H1 (cell line): ENCODE measurements at regions not wholly inside any gene's neighbourhood (a gene's known extent, or its start where the extent isn't known, plus 50 kb on each side); places are given as distances from the start of the nearest gene placed in this dataset.

ENCODE experiments used
- CTCF ChIA-PET: fragments of 300-600 bp; sonication (Branson Sonifier 250); formaldehyde crosslinking; loops from one replicate; lab custom pipeline; 2021; ENCODE audit not compliant: partially characterized antibody; lab: Charles Lee
- POLR2A ChIA-PET: fragments of 300-600 bp; sonication (Branson Sonifier 250); formaldehyde crosslinking; loops from one replicate; lab custom pipeline; 2021; ENCODE audit warnings: inconsistent platforms; ENCODE audit not compliant: partially characterized antibody; lab: Charles Lee
- DNase-seq, 2 experiments: peaks; one replicate each; pipeline versions ENCODE4 v3.0.0 to v3.0.0-alpha.2; 2010 to 2022; ENCODE audit warnings: low spot score in 2 of 2, low read depth in 1 of 2, mixed read lengths in 1 of 2
- FAIRE-seq: peaks from 2 replicates; lab custom pipeline; 2011; peaks lifted over from hg19 to GRCh38; lab: Jason Lieb, UNC
- H2AFZ ChIP-seq: 2 replicates; pipeline ENCODE4 v1.8.1; 2012; ENCODE audit warnings: low read length, inconsistent platforms
- H2AK5ac ChIP-seq: 2 replicates; pipeline ENCODE4 v1.6.1; 2013; ENCODE audit warnings: low read depth, low read length
- H2BK120ac ChIP-seq: replicated peaks from 2 replicates; pipeline ENCODE3; 2013; ENCODE audit warnings: low read depth, low read length, inconsistent platforms
- H2BK12ac ChIP-seq: 2 replicates; pipeline ENCODE4 v1.6.1; 2013; ENCODE audit warnings: low read depth, low read length
- H2BK15ac ChIP-seq: 2 replicates; pipeline ENCODE4 v1.6.1; 2013; ENCODE audit warnings: low read length
- H2BK20ac ChIP-seq: 2 replicates; pipeline ENCODE4 v1.6.1; 2013; ENCODE audit warnings: low read length
- H2BK5ac ChIP-seq: 2 replicates; pipeline ENCODE4 v1.6.1; 2013; ENCODE audit warnings: low read depth, low read length
- H3K14ac ChIP-seq: 2 replicates; pipeline ENCODE4 v1.6.1; 2013; ENCODE audit warnings: inconsistent platforms; ENCODE audit not compliant: insufficient read length
- H3K18ac ChIP-seq: 2 replicates; pipeline ENCODE4 v1.6.1; 2013; ENCODE audit warnings: low read length; ENCODE audit errors: extremely low read depth
- H3K23ac ChIP-seq: 2 replicates; pipeline ENCODE4 v1.6.1; 2013; ENCODE audit warnings: inconsistent platforms; ENCODE audit not compliant: insufficient read length
- H3K23me2 ChIP-seq: 2 replicates; pipeline ENCODE4 v1.6.1; 2013; ENCODE audit warnings: low read depth, low read length
- H3K27ac ChIP-seq: 2 replicates; pipeline ENCODE4 v1.6.1; 2011; ENCODE audit warnings: low read depth, low read length, inconsistent platforms
- H3K27me3 ChIP-seq, 4 experiments: replicated peaks in 1 of 4; 1 replicate in 1 of 4; 2 replicates in 3 of 4; pipeline versions ENCODE4 v1.6.1 to v1.8.1; 2011 to 2013; ENCODE audit warnings: low read length in 3 of 4, mild to moderate bottlenecking in 3 of 4, inconsistent platforms in 2 of 4, mixed read lengths in 2 of 4, moderate library complexity in 1 of 4; ENCODE audit not compliant: control insufficient read depth in 3 of 4, insufficient read depth in 3 of 4; ENCODE audit errors: extremely low read depth in 1 of 4
- H3K36me3 ChIP-seq, 4 experiments: 2 replicates each; pipeline versions ENCODE4 v1.6.1 to v1.8.1; 2011 to 2013; ENCODE audit warnings: mild to moderate bottlenecking in 4 of 4, low read length in 3 of 4, moderate library complexity in 2 of 4, control low read depth in 1 of 4, inconsistent platforms in 1 of 4; ENCODE audit not compliant: insufficient read depth in 4 of 4, control insufficient read depth in 2 of 4
- H3K4ac ChIP-seq: replicated peaks from 2 replicates; pipeline ENCODE3; 2013; ENCODE audit warnings: low read length, low read depth, mixed read lengths, inconsistent platforms; ENCODE audit not compliant: insufficient read length
- H3K4me1 ChIP-seq, 4 experiments: replicated peaks in 1 of 4; 1 replicate in 1 of 4; 2 replicates in 3 of 4; pipeline versions ENCODE4 v1.6.1 to v1.8.1; 2011 to 2013; ENCODE audit warnings: low read length in 3 of 4, inconsistent platforms in 2 of 4, mixed read lengths in 1 of 4; ENCODE audit not compliant: insufficient read depth in 4 of 4, control insufficient read depth in 3 of 4
- H3K4me2 ChIP-seq, 2 experiments: 2 replicates each; pipeline versions ENCODE4 v1.6.1 to v1.8.1; 2011 to 2013; ENCODE audit warnings: low read depth in 2 of 2, low read length in 2 of 2, control low read depth in 1 of 2, inconsistent platforms in 1 of 2, mild to moderate bottlenecking in 1 of 2; ENCODE audit not compliant: insufficient read depth in 1 of 2
- H3K4me3 ChIP-seq, 4 experiments: fragments of 200-600, 300-600 bp in 1 of 4; sonication (generic), shearing (Covaris generic), sonication (Bioruptor Twin) in 1 of 4; 2 replicates each; pipeline versions ENCODE4 v1.5.1 to v1.8.1; 2011 to 2016; ENCODE audit warnings: low read length in 4 of 4, low read depth in 3 of 4, control low read depth in 2 of 4, inconsistent platforms in 2 of 4, mild to moderate bottlenecking in 2 of 4, mixed read lengths in 1 of 4, moderate library complexity in 1 of 4; ENCODE audit not compliant: insufficient read depth in 2 of 4; ENCODE audit errors: extremely low read depth in 1 of 4
- H3K56ac ChIP-seq: replicated peaks from 2 replicates; pipeline ENCODE3; 2013; ENCODE audit warnings: low read depth, mild to moderate bottlenecking, mixed read lengths, low read length, inconsistent platforms; ENCODE audit not compliant: insufficient read length
- H3K79me1 ChIP-seq: 2 replicates; pipeline ENCODE4 v1.6.1; 2013; ENCODE audit warnings: low read depth, low read length, control low read depth
- H3K79me2 ChIP-seq, 2 experiments: 2 replicates each; pipeline versions ENCODE4 v1.6.1 to v1.8.1; 2012 to 2013; ENCODE audit warnings: low read length in 2 of 2, mild to moderate bottlenecking in 2 of 2, inconsistent platforms in 1 of 2; ENCODE audit not compliant: insufficient read depth in 2 of 2, control insufficient read depth in 1 of 2
- H3K9ac ChIP-seq, 4 experiments: replicated peaks in 1 of 4; 1 replicate in 1 of 4; 2 replicates in 3 of 4; pipeline versions ENCODE4 v1.6.1 to v1.8.1; 2011 to 2013; ENCODE audit warnings: low read depth in 3 of 4, low read length in 3 of 4, control low read depth in 2 of 4, mild to moderate bottlenecking in 2 of 4, moderate library complexity in 2 of 4, inconsistent platforms in 1 of 4; ENCODE audit errors: extremely low read depth in 1 of 4
- H3K9me3 ChIP-seq, 2 experiments: 2 replicates each; pipeline versions ENCODE4 v1.6.1 to v1.8.1; 2012 to 2013; ENCODE audit warnings: mild to moderate bottlenecking in 2 of 2, moderate library complexity in 2 of 2, control low read depth in 1 of 2, inconsistent platforms in 1 of 2, low read depth in 1 of 2, low read length in 1 of 2, mixed read lengths in 1 of 2; ENCODE audit not compliant: insufficient read depth in 2 of 2
- H4K20me1 ChIP-seq, 2 experiments: replicated peaks in 1 of 2; 2 replicates each; pipeline versions ENCODE3 to v1.8.1; 2011 to 2013; ENCODE audit warnings: inconsistent platforms in 2 of 2, low read length in 2 of 2, mild to moderate bottlenecking in 1 of 2; ENCODE audit not compliant: insufficient read depth in 2 of 2, control insufficient read depth in 1 of 2
- H4K5ac ChIP-seq: 2 replicates; pipeline ENCODE4 v1.6.1; 2013; ENCODE audit warnings: low read length, low read depth, mixed read lengths, inconsistent platforms; ENCODE audit not compliant: insufficient read length
- H4K8ac ChIP-seq: 2 replicates; pipeline ENCODE4 v1.8.0; 2013; ENCODE audit warnings: mild to moderate bottlenecking, moderate library complexity, low read length, inconsistent platforms; ENCODE audit not compliant: insufficient read depth; ENCODE audit errors: extremely low read depth
- H4K91ac ChIP-seq: replicated peaks from 2 replicates; pipeline ENCODE3; 2013; ENCODE audit warnings: low read length, mixed read lengths, inconsistent platforms; ENCODE audit not compliant: insufficient read length
- BACH1 ChIP-seq: IDR thresholded peaks from 2 replicates; pipeline ENCODE4 v1.6.1; 2012; ENCODE audit warnings: low read length, improper control_type of control experiment
- CREB1 ChIP-seq: IDR thresholded peaks from 2 replicates; pipeline ENCODE4 v1.6.1; 2012; ENCODE audit warnings: inconsistent platforms
- CTBP2 ChIP-seq: IDR thresholded peaks from 2 replicates; pipeline ENCODE4 v1.7.0; 2011; ENCODE audit warnings: borderline replicate concordance, mild to moderate bottlenecking, moderate library complexity, mixed read lengths, low read length; ENCODE audit not compliant: insufficient read depth, insufficient read length
- SAP30 ChIP-seq: fragments of 300-600 bp; sonication (generic); IDR thresholded peaks from 2 replicates; pipeline ENCODE4 v1.7.1; 2012; ENCODE audit warnings: low read length, moderate library complexity, mild to moderate bottlenecking, inconsistent platforms; ENCODE audit not compliant: insufficient read depth, insufficient replicate concordance
- SIX5 ChIP-seq: IDR thresholded peaks from 2 replicates; pipeline ENCODE4 v1.6.1; 2011; ENCODE audit warnings: mild to moderate bottlenecking, low read depth, low read length
- TAF1 ChIP-seq: IDR thresholded peaks from 2 replicates; pipeline ENCODE4 v1.6.1; 2011; ENCODE audit warnings: mild to moderate bottlenecking, low read depth, low read length
- TAF7 ChIP-seq: optimal IDR thresholded peaks from 2 replicates; pipeline ENCODE3; 2011; ENCODE audit warnings: low read depth, mild to moderate bottlenecking, inconsistent platforms, low read length, moderate library complexity, borderline replicate concordance
- TCF12 ChIP-seq: IDR thresholded peaks from 2 replicates; pipeline ENCODE4 v1.6.1; 2011; ENCODE audit warnings: low read depth, mild to moderate bottlenecking, low read length
- WGBS, 2 experiments: shearing (Covaris generic) in 1 of 2; methylation state at CpG; one replicate each; pipeline versions ENCODE4 v1.1.6 to v1.1.7; 2013 to 2015; ENCODE audit warnings: low lambda C conversion rate in 2 of 2, mixed read lengths in 2 of 2, inconsistent platforms in 1 of 2, low coverage in 1 of 2, missing lambda C conversion rate in 1 of 2; ENCODE audit not compliant: insufficient replicate concordance in 2 of 2, insufficient coverage in 1 of 2, insufficient read length in 1 of 2; ENCODE audit errors: extremely low coverage in 1 of 2, missing lambda C conversion rate in 1 of 2; 5-methylcytosine and 5-hydroxymethylcytosine counted together
- TF ChIP-seq, protein P1 (sequence below): IDR thresholded peaks from 2 replicates; pipeline ENCODE4 v1.6.1; 2011; ENCODE audit warnings: low read length, improper control_type of control experiment
- TF ChIP-seq, protein P2 (sequence below): IDR thresholded peaks from 2 replicates; pipeline ENCODE4 v1.6.1; 2011; ENCODE audit warnings: low read depth, mild to moderate bottlenecking, low read length; ENCODE audit not compliant: insufficient read depth

DNA sequence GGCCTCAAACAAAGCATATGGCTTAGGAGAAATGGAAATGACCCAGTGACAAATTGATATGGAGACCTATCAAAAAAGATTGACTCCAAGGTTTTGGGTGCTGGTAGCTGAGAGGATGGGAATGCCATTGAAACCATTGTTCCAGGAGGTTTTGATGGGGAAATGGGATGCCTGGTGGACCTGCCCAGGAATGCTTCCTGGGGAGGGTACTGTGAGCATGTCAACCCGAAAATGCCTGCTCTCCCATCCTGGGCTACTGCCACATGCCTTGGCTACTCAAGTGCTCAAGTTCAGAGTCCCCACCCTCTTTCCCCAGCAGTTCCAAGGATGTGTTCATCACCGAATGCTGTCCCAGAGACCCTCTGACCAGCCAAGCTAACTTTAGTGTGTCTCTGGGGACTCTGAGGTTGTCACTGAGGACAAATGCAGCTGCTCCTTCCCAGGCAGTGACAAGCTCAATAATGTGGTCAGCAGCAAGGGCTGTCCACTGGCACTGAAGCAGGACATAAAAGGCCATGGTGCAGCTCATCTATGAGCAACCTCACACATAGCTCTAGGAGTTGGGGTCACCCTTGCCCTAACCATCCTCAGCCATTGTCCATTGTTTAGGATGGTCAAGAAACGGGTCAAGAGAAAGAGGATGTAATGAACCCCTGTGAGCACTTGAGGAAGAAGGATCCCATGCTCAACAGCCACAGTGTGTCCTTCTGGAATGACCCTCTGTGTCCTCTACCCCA, 83.7 kb downstream of the TRIM29 start:
- H2BK15ac ChIP-seq, result peak overlapping the region; percentile 66
- H3K4me2 ChIP-seq, result no peak overlapping the region
- DNase-seq, result no peak
- H2BK20ac ChIP-seq, result peak overlapping the region; percentile 92; the same call in 1 of the 2 replicates
- peaks cover 15 to 30% (median 22%) of the 10 kb centered on the region in 4 experiments for H3K4me1 ChIP-seq
- ChIA-PET CTCF (interaction anchor here (0.8 to 1.7 kb wide), 5 partner anchors 9 to 41 kb away, joined by 3 to 5 read pairs (median 4); no protein-coding TSS in a partner anchor), POLR2A (no interaction called here)
- 80% methylated on average over 3 of the region's 3 CpGs; no CpG with 5 or more reads in 1 of the 2 experiments for WGBS, 2 experiments
- no peak overlapping the region for H4K5ac ChIP-seq
- no peaks in the 10 kb centered on the region for H3K79me1 ChIP-seq
- H3K9me3 ChIP-seq, result peaks cover 3 to 4% of the 10 kb centered on the region in 2 experiments; a peak in 1 of 4 replicates
- H3K18ac ChIP-seq, result 0 out of 2 replicates have a peak overlapping the region, but pooled peaks have one; percentile 7
- no peak for TF ChIP-seq SAP30
- TF ChIP-seq, protein P1, sequence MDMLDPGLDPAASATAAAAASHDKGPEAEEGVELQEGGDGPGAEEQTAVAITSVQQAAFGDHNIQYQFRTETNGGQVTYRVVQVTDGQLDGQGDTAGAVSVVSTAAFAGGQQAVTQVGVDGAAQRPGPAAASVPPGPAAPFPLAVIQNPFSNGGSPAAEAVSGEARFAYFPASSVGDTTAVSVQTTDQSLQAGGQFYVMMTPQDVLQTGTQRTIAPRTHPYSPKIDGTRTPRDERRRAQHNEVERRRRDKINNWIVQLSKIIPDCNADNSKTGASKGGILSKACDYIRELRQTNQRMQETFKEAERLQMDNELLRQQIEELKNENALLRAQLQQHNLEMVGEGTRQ, result no peak
- TF ChIP-seq, protein P2, sequence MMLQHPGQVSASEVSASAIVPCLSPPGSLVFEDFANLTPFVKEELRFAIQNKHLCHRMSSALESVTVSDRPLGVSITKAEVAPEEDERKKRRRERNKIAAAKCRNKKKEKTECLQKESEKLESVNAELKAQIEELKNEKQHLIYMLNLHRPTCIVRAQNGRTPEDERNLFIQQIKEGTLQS, result no peak
- no peak for TF ChIP-seq TAF1
- no peak for TF ChIP-seq TAF7
- no peak for TF ChIP-seq TCF12
- TF ChIP-seq CREB1, result no peak
- no peak for TF ChIP-seq BACH1
- no peak for TF ChIP-seq SIX5
- TF ChIP-seq CTBP2, result no peak
- peak overlapping the region; percentile 34 for H2BK120ac ChIP-seq
- H2AFZ ChIP-seq, result no peak overlapping the region
- no peak overlapping the region for H3K4me3 ChIP-seq
- no peak overlapping the region for H3K56ac ChIP-seq
- no peak for FAIRE-seq
- no peaks in the 10 kb centered on the region for H3K36me3 ChIP-seq
- H2BK5ac ChIP-seq, result peak overlapping the region; percentile 8; the same call in 1 of the 2 replicates
- no peak overlapping the region for H4K8ac ChIP-seq
- H3K23me2 ChIP-seq, result no peaks in the 10 kb centered on the region; the same call in 1 of the 2 replicates
- no peaks in the 10 kb centered on the region for H4K20me1 ChIP-seq
- H2BK12ac ChIP-seq, result peak overlapping the region; percentile 89; the same call in 1 of the 2 replicates
- no peak overlapping the region for H3K4ac ChIP-seq
- no peaks in the 10 kb centered on the region; a peak in 2 of 7 replicates for H3K27me3 ChIP-seq
- H3K27ac ChIP-seq, result no peak overlapping the region
- no peak overlapping the region for H3K23ac ChIP-seq
- no peak overlapping the region for H3K9ac ChIP-seq
- no peaks in the 10 kb centered on the region for H3K79me2 ChIP-seq
- peak overlapping the region; percentile 29 for H2AK5ac ChIP-seq
- peak overlapping the region; percentile 78 for H4K91ac ChIP-seq
- no peak overlapping the region for H3K14ac ChIP-seq
